GM21619 (cell line): ENCODE measurements at regions not wholly inside any gene's neighbourhood (a gene's known extent, or its start where the extent isn't known, plus 50 kb on each side); places are given as distances from the start of the nearest gene placed in this dataset.

ENCODE experiments used
- ATAC-seq: cut with Tn5 transposase; IDR thresholded peaks from one replicate; pipeline ENCODE4 v1.9.1; 2021; ENCODE audit not compliant: unreplicated experiment

DNA sequence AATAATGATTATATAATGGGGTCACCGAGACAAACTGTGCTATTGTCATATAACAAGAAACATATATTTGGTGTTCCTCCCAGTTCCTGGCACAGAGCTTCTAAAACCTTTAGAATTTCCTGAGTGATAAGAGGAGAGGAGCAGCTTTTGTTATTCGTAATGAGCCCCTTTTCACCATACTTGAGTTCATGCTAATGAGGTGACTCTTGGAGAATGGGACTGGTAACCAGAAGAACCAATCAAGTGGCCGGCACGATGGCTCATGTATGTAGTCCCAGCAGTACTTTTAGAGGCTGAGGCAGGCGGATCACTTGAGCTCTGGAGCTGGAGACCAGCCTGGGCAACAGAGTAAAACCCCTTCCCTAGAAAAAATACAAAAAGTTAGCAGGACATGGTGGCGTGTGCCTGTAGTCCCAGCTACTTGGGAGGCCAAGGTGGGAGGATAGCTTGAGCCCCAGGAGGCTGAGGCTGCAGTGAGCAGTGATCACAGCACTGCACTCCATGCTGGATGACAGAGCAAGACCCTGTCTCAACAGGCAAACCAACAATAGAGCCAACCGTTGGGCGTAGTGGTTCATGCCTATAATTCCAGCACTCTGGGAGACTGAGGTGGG is 62.7 kb upstream of the FTH1 start:
- ATAC-seq = no peak

DNA sequence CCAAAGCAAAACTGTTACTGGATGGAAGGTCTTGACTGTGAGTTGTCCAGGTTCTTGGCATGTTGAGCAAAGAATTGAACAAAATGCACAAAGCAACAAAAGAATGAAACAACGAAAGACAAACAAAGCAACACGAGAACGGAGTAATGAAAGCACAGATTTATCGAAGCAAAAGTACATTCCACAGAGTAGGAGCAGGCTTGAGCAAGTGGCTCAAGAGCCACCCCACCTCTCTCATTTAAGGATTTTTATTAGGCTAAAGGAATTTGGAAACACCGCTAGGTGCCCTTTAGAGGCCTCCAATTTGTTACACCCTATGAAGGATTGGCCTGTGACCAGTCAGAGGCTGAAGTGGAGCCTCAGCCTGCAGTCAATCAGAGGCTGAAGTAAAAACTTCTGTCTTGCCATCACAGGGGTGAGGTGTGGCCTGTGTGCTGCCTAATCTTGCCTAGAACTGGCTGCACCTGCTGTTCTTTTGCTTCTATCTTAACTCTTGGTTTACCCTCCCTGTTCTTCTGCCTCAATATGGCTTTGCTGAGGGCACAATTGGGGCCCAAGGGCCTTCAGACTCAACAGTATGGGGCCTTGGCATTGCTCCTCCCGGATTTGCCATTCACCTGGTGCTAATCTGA is 59.4 kb upstream of the FTH1 start:
- ATAC-seq = no peak

DNA sequence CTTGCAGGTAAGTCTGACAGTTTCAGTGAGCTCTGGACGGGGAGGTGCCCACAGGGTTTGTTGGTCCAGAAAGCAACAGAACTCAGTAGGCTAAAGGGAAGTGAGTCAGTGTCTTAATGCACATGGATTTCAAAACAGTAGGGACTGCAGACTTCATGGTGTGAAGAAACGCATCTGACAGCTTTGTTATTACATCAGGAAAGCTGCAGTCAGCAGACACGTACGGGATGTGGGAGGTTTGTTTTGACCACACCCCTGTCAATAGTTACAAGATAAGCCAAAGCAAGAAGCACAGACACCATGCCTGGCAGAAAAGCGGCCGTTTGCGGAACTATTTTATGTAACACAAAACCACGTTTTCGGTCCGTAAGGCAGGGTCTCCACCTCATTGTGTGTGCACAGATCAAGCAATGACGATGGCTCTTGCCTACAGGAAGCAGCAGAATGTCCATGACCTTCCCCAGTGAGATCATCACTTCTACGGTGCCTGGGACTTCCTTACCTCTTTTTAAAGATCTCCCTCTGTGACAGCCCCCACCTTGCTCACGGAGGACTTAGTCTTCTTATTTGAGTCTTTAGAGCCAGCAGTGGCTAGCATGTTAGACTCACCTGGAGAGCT is 58.2 kb upstream of the FTH1 start:
- ATAC-seq = peak; percentile 88

DNA sequence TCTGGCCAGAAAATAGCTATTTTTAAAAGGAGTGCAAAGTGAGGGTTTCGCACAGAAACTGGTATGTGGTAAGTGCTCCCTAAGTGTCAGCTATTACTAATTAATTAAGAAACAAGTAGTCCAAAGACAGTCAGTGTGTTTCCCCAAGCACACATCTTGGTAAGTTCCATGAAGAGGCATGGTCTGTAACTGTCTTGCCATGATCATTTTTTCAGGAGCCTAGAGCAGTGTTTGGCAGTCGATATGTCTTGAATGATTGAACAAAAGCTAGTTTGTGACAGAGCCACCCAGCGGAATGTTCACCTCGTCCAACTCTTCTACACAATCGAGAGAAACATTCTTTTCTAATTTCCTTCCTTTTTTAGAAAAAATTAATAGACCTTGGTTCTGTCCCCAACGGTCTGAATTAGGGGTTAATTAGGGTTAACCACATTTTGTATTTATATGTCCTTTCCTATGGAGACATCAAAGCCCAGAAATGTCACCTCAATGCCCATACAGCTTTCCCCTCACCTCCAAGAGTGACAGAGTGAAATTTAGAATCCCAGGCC is 57.6 kb upstream of the FTH1 start:
- ATAC-seq = no peak

DNA sequence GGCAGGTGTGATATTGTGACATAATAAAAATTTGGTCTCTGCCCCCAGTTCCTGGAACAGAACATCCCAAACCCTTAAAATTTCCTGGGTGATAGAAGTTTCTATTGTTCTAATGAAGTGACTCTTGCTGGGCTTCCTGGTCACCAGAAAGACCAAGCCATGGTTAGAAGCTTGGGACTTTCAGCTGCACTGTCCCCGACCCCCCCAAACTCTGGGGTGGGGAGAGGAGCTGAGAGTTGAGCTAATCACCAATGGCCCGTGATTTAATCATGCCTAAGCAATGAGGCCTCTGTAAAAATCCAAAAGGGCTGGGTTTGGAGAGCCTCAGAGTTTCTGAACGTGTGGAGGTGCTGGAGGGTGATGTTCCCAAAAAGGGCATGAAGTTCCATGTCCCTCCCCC is 54.8 kb upstream of the FTH1 start:
- ATAC-seq = no peak

DNA sequence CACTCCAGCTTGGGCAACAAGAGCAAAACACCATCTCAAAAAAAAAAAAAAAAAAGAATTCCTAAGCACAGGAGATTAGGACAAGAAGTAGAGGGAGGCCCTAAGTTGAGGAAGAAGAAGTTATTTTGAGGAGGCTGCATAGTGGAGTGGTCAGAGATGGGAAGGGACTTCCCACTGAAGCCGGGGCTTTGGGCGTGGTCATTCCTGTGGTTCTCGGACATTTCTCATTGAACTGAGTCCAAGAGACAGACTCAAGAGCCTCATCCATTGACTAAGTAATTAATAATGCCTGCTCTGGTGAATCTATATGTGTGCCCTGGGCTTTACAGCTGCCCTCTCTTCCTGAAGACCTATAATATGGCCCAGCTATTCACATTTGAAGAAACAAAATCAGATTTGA is 53.2 kb upstream of the FTH1 start:
- ATAC-seq = no peak

DNA sequence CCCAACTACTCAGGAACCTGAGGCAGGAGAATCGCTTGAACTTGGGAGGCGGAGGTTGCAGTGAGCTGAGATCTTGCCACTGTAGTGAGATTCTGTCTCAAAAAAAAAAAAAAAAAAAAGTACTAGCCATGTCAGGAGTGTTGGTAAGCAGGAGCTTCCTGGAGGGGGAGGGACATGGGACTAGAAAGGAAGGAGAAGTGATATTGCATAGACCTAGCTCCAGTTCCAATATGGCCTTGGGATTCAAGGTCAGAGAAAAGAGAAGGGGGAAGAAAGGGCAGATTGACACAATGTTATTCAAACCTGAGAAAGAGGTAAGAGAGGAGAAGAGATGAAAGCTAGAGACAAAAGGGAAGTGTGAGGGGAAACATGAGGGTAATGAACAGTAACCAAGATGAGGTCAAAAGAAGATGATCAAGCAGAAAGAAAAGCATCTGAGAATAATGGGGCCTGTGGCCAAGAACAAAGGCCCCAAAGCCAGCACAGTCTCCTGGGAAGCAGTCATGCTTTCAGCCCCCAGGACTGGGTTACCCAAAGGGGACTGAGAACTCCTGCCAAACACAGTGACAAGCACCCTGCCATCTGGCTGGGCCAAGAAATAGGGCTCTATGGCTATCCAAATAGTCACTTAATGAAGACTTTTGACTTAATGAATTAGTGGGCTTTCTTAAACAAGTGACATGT is 51.7 kb upstream of the FTH1 start:
- no peak for ATAC-seq

DNA sequence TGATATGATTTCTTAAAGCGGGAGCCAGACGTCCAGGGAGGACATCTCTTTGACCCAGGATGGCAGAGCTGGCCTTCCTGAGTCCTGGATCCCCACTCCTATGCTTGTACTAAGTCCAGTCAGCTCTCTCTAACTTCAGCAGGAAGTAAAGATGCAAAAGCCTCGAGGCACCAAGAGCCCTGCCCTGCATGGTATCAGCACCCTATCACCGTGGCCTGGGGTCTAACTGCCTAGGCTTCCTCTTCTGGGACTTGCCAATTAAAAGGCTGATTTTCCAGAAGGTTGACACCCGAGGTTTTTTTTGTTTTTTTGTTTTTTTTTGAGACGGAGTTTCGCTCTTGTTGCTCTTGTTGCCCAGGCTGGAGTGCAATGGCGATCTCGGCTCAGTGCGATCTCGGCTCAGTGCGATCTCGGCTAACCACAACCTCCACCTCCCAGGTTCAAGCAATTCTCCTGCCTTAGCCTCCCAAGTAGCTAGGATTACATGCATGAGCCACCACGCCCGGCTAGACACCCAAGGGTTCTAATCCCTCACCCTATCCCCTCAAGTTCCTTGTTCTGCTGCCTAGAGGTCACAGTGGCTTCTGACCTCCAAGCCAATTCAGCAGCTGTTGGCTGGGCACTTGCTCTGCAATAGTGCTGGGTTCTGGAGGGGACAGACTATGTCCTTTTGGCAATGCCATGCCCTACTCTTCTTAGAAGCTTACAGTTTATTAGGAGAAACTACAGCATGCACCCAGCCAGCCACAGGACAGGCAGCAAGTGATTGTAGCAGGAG is 50.6 kb upstream of the FTH1 start:
- no peak for ATAC-seq
